Suppressor macrophage (primary cell): ENCODE measurements at regions not wholly inside any gene's neighbourhood (a gene's known extent, or its start where the extent isn't known, plus 50 kb on each side); places are given as distances from the start of the nearest gene placed in this dataset.

Experiments used
- DNase-seq, 4 experiments: peaks; one replicate each; pipeline ENCODE4 v3.0.0-alpha.2; 2020 to 2022

GRCh38 chr2:241924069-241924908 is 54.8 kb downstream of the RTP5 start:
- DNase-seq = peak; percentile 11 to 53 (median 34)

GRCh38 chr2:241924909-241925250 is 55.4 kb downstream of the RTP5 start:
- DNase-seq = no peak

DNA sequence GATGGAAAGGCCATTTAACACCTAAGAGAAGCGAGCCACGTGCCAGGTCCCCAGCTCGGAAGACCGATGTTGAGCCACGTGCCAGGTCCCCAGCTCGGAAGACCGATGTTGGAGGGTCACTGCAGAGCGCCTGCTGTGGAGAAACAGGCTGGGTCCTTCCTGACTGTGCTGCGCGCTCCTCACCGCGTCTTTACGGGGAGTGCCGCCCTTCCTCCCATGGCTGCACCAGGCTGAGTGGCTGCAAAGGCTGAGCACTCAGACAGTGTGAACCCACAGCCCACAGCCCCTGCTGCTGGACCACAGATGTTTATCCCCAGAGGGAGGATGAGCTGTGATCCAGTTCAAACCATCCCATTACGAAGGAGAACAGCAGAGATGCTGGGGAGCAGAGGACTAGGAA is 55.7 kb downstream of the RTP5 start:
- DNase-seq = no peak

GRCh38 chr2:241925821-241926441 is 56.4 kb downstream of the RTP5 start:
- DNase-seq = no peak

GRCh38 chr2:241926541-241927311 is 57.2 kb downstream of the RTP5 start:
- DNase-seq = no peak

DNA sequence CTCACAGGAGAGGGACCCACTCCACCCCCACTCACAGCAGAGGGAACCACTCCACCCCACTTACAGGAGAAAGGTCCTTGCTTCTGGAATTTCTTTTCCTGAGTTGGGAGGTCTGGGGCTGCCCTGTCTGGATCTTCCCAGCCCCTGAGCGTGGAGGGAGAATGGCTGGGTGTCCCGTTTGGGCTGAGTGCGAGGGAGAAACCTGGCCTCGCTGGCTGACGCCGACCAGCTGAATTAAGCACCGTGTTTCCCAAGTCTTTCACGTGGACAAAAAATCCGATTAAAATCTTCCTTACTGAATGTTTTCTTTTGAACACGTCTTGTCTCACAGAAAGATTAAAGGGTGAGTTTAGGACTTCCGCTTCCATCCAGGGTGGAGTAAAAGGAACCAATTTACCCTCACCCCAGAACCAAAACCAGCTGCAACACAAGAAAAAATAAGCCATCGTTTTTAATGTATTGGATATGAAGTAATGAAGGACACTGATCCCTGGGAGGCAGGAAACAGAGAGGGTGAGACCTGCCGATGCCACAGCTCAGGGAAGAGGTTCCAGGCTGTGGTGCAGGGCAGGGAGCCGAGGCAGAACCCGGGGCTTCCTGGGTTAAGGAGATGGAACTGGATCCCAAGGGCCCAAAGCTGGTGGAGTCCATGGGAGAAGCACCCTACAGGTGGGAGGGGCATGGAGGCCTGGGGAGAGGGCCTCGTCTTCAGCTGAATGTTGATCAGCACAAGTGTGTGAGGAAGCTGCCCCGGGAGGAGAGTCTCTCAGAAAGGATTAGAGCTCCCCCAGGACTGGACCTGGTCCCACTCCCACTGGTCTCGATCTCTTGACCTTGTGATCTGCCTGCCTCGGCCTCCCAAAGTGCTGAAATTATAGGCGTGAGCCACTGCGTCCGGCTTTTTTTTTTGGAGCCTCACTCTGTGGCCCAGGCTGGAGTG is 60.3 kb downstream of the RTP5 start:
- DNase-seq = no peak

GRCh38 chr2:241931084-241931975 is 61.8 kb downstream of the RTP5 start:
- DNase-seq = no peak

GRCh38 chr2:241931976-241932898 is 62.7 kb downstream of the RTP5 start:
- no peak for DNase-seq

- DNase-seq = no peak
Observed at GRCh38 chr2:241932899-241933178, 63.3 kb downstream of the RTP5 start.

DNA sequence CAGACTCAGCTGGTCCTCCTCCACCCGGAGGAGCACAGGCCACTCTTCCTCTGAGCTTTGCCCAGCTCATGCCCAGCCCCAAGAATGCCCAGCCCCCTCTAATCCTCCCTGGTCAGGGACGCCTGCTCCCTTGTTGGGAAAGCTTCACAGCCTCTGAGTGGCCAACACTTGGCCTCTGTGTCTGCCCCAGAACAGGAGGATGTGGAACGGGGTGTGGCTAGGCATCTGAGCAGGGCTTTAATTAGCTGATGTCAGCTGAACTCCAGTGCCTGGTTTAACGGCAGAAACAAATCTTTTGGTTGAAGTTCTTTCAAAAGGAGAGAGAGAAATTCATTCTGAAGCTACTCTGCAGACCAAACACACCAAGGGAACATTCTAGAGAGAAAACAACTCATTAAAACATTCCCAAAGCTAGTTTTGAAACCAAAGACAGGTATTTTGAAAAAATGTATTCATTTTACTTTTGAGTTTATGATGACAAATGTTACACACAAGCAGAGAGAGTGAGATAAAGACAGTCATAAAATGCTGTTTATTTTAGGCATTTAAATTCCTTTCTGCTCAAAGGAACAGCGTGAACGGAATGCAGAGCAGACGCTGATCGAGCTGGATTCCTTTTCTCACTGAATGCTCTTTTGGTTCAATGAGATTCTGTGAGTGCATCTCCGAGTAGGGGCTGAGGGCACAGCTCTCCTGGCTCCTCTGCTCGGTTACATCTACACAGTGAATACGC is 63.8 kb downstream of the RTP5 start:
- no peak for DNase-seq

GRCh38 chr2:241935314-241935713 is 65.8 kb downstream of the RTP5 start:
- DNase-seq = no peak

DNA sequence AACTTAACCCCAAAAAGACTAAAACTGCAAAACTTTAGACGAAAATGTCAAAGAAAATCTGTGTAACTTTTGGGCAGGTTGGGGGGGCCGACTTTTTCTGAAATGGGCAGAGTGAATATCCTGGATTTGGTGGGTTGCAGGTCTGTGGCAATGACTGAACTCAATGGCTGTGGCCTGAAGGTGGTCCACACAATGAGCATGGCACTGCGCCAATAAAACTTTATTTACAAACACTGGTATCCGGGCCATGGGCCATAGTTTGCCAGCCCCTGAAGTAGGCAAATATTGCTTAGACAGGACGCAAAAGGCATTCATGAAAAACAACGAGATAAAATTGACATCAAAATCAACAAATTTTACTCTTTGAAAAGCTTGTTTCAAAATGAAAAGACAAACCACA is 66.2 kb downstream of the RTP5 start:
- DNase-seq = no peak

DNA sequence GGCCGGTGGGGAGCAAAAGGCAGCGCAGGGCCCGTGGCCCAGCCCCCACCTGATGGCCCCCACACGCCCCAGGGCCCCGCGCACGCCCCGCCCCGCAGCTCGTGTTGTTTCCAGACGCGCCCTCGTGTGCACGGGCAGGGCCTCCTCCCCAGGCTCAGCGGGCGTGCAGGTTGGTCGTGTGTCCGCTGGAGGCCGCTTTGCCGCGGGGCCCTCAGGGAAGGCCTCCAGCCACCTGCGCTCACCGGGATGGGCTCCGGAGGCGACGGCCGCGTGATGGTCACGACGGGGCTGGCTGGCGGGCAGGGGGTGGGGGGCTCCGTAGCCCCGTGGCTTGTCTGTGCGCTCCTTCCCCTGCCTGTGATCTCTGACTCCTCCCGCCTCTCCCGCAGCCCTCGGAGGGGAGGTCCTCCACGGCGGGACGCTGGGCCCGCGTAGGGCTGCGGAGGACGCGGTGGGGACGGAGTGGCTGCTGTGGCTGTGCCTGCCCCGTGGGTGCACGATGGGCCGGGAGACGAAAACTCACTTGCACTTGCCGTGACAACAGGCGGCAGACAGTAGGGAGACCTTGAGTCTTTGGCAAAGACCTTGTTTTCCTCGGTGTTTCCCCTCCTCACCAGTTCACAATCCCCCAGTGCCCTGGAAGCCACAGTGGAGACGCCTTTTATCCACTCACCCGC is 67.1 kb downstream of the RTP5 start:
- no peak for DNase-seq

DNA sequence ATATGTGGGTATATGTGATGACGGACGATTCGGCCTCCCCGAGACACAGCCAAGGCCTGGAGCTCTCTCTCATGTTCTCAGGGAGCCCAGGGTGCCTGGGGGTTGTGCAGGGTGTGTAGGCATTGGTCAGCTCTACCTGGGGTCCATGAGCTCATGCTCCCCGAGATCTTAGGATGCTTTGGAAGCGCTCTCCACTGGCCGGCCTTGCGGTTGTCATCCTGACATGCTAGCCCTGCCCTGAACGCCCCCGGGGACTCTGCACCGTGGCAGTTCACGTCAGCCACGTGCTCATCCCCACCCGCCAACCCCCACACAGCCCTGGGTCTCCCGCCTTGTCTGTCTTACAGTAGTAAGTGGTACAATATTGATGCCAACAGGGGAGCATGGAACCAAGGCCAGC is 67.8 kb downstream of the RTP5 start:
- DNase-seq = no peak

DNA sequence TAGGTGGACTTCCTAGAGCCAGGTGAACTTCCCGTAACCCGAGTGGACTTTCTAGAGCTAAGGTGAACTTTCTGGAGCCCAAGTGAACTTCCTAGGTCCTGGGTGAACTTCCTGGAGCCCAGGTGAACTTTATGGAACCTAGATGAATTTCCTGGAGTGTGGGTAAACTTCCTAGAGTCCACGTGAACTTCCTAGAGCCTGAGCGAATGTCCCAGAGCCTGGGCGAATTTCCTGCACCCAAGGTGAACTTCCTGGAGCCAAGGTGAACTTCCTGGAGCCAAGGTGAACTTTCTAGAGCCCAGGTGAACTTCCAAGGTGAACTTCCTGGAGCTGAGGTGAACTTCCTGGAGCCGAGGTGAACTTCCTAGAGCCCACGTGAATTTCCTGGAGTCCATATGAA is 70.0 kb downstream of the RTP5 start:
- DNase-seq = no peak

DNA sequence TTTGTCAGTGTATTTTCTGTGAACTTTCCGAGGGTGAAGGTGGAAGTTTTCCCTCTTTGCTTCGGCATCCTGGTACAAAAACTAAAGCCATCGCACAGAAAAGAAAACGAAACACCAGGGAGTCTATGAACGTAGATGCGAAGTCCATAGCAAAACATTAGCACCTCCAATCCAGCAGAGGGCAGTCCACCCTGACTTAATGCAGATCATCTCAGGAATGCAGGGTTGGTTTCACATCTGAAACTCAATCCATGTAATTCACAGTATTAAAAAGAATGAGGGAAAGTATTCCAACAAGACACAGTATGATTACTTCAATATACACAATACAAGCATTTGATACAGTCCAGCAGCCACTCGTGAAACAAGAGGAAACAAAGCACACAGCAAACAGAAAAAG is 70.8 kb downstream of the RTP5 start:
- DNase-seq = peak in 1 of 4 experiments; percentile 22

- DNase-seq = peak; percentile 29 to 74 (median 56)
Observed at GRCh38 chr2:241941691-241942301, 72.3 kb downstream of the RTP5 start.

GRCh38 chr2:241942416-241943208 is 73.1 kb downstream of the RTP5 start:
- DNase-seq = no peak
